ENCODE measurements at regions not wholly inside any gene's neighbourhood (a gene's known extent, or its start where the extent isn't known, plus 50 kb on each side); places are given as distances from the start of the nearest gene placed in this dataset.

DNA sequence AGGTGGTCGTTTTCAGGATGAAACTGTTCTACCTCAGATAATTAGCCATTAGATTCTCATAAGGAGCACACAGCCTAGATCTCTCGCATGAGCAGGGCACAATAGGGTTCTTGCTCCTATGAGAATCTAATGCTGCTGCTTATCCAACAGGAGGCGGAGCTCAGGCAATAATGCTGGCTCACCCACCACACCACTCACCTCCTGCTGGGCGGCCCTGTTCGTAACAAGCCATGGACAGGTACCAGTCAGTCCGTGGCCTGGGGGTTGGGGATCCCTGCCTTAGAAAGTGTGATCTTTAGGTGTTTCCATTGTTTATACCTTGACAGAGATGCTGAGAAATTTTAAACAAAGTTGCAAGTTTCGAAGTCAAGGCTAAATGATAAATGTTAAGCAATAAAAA lies 344.6 kb upstream of the HTR2A start:
- Histone ChIP-seq H3K18ac (ENCODE audit: insufficient read length, low read depth, low read length) (no peak overlapping the region), H2BK15ac (ENCODE audit: low read depth, low read length) (no peak overlapping the region), H3K9me3 (ENCODE audit: control insufficient read depth, low read depth, low read length) (no peaks in the 10 kb centered on the region), H3K79me1 (ENCODE audit: insufficient read depth, low read depth, low read length, poor library complexity, severe bottlenecking) (no peaks in the 10 kb centered on the region), H2BK5ac (ENCODE audit: insufficient read length, low read length) (no peak overlapping the region), H3K27ac (ENCODE audit: insufficient read length, low read depth, low read length) (no peak overlapping the region), H3K23ac (ENCODE audit: insufficient read length, low read depth, low read length) (no peak overlapping the region), H3K4me2 (ENCODE audit: insufficient read depth, insufficient read length, low read length) (no peak overlapping the region), H4K8ac (replicated peaks; ENCODE audit: insufficient read length, low read depth, low read length) (no peak overlapping the region), H2AFZ (ENCODE audit: low read length) (no peak overlapping the region), H3K14ac (ENCODE audit: insufficient read depth, low read length) (no peak overlapping the region), H4K20me1 (ENCODE audit: control insufficient read depth, insufficient read depth, insufficient read length) (no peaks in the 10 kb centered on the region), H3K27me3 (ENCODE audit: insufficient read depth, low read length) (no peaks in the 10 kb centered on the region), H3K79me2 (ENCODE audit: insufficient read depth, low read length) (no peaks in the 10 kb centered on the region), H2BK12ac (ENCODE audit: insufficient read length, low read depth, low read length) (no peak overlapping the region), H4K91ac (ENCODE audit: insufficient read length, low read depth, low read length) (no peak overlapping the region), H2BK120ac (ENCODE audit: low read depth, low read length, poor library complexity, severe bottlenecking) (no peak overlapping the region), H3K4ac (ENCODE audit: low read depth, low read length) (no peak overlapping the region), H3T11ph (ENCODE audit: low read length) (no peak overlapping the region), H3K23me2 (ENCODE audit: insufficient read length, low read depth, low read length, poor library complexity, severe bottlenecking) (no peaks in the 10 kb centered on the region), H2AK5ac (ENCODE audit: insufficient read length, low read length) (no peak overlapping the region), H3K4me1 (ENCODE audit: insufficient read depth, low read length) (no peaks in the 10 kb centered on the region; the same call in 1 of the 2 replicates), H4K5ac (ENCODE audit: insufficient read length, low read depth, low read length) (no peak overlapping the region), H2BK20ac (ENCODE audit: low read depth, low read length, poor library complexity, severe bottlenecking) (no peak overlapping the region), H3K56ac (ENCODE audit: insufficient read length, low read depth, low read length) (no peak overlapping the region), H3K9ac (ENCODE audit: extremely low read depth, insufficient read length, low read length) (no peak overlapping the region)
- Mint-ChIP-seq H3K27ac (no peak overlapping the region), H3K4me3 (no peak overlapping the region), H3K36me3 (ENCODE audit: insufficient read depth in 1 of 3, low read depth in 3 of 3) (no peaks in the 10 kb centered on the region; a peak in 1 of 7 replicates), H3K9me3 (peaks cover 2 to 4% of the 10 kb centered on the region in 2 experiments; a peak in 4 of 5 replicates), H3K27me3 (ENCODE audit: low read depth) (no peaks in the 10 kb centered on the region), H3K4me1 (no peaks in the 10 kb centered on the region)
- WGBS (ENCODE audit: extremely low coverage, insufficient read length, low lambda C conversion rate), result no CpG with 5 or more reads among the region's 7 CpGs
- peak; percentile 56 for DNase-seq
- TF ChIP-seq, protein P1, sequence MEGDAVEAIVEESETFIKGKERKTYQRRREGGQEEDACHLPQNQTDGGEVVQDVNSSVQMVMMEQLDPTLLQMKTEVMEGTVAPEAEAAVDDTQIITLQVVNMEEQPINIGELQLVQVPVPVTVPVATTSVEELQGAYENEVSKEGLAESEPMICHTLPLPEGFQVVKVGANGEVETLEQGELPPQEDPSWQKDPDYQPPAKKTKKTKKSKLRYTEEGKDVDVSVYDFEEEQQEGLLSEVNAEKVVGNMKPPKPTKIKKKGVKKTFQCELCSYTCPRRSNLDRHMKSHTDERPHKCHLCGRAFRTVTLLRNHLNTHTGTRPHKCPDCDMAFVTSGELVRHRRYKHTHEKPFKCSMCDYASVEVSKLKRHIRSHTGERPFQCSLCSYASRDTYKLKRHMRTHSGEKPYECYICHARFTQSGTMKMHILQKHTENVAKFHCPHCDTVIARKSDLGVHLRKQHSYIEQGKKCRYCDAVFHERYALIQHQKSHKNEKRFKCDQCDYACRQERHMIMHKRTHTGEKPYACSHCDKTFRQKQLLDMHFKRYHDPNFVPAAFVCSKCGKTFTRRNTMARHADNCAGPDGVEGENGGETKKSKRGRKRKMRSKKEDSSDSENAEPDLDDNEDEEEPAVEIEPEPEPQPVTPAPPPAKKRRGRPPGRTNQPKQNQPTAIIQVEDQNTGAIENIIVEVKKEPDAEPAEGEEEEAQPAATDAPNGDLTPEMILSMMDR (conservative IDR thresholded peaks at IDR 0.05), result no peak

Measured in H9 (cell line).